ENCODE measurements at regions not wholly inside any gene's neighbourhood (a gene's known extent, or its start where the extent isn't known, plus 50 kb on each side); places are given as distances from the start of the nearest gene placed in this dataset.

DNA sequence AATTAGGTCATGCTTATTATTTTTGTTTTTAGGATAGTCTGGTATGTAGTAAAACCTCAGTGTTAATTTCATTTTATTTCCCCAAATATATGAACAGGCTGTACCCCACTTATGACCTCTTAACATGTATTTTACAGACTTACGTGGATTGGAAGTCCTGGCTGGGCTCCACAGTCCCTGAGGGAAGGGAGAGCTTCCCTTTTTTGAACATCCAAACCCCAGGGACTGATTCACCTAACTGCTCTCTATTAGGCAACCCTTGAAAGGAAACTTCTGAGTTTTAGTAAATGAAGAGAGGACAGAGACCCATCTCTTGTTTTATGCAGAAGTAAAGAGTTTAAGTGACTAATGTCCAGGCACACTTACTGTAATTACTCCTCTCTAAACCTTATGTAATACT, 233.1 kb upstream of the SPRY1 start:
- no peak for TF ChIP-seq EP300 (IDR thresholded peaks at IDR 0.05; ENCODE audit: borderline replicate concordance)
- no peak for TF ChIP-seq RAD21 (IDR thresholded peaks at IDR 0.05; ENCODE audit: low read depth)
- TF ChIP-seq EGR1 (IDR thresholded peaks at IDR 0.05), result no peak
- no peak for TF ChIP-seq FOXM1 (IDR thresholded peaks at IDR 0.05; ENCODE audit: borderline replicate concordance, low read depth)

DNA sequence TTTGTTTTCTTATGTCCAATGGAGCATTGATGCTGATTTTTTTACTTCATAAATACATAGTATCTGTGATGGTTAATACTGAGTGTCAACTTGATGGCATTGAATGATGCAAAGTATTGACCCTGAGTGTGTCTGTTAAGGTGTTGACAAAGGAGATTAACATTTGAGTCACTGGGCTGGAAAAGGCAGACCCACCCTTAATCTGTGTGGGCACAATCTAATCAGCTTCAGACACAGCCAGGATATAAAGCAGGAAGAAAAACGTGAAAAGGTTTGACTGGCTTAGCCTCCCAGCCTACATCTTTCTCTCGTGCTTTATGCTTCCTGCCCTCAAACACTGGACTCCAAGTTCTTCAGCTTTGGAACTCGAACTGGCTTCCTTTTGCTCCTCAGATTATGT, 230.6 kb upstream of the SPRY1 start:
- TF ChIP-seq ZBTB7A (IDR thresholded peaks at IDR 0.05; ENCODE audit: low read depth) (no peak), FOXM1 (IDR thresholded peaks at IDR 0.05; ENCODE audit: borderline replicate concordance, low read depth) (no peak), CEBPB (IDR thresholded peaks at IDR 0.05) (no peak), EP300 (IDR thresholded peaks at IDR 0.05; ENCODE audit: borderline replicate concordance) (no peak)
- TF ChIP-seq, protein P1, sequence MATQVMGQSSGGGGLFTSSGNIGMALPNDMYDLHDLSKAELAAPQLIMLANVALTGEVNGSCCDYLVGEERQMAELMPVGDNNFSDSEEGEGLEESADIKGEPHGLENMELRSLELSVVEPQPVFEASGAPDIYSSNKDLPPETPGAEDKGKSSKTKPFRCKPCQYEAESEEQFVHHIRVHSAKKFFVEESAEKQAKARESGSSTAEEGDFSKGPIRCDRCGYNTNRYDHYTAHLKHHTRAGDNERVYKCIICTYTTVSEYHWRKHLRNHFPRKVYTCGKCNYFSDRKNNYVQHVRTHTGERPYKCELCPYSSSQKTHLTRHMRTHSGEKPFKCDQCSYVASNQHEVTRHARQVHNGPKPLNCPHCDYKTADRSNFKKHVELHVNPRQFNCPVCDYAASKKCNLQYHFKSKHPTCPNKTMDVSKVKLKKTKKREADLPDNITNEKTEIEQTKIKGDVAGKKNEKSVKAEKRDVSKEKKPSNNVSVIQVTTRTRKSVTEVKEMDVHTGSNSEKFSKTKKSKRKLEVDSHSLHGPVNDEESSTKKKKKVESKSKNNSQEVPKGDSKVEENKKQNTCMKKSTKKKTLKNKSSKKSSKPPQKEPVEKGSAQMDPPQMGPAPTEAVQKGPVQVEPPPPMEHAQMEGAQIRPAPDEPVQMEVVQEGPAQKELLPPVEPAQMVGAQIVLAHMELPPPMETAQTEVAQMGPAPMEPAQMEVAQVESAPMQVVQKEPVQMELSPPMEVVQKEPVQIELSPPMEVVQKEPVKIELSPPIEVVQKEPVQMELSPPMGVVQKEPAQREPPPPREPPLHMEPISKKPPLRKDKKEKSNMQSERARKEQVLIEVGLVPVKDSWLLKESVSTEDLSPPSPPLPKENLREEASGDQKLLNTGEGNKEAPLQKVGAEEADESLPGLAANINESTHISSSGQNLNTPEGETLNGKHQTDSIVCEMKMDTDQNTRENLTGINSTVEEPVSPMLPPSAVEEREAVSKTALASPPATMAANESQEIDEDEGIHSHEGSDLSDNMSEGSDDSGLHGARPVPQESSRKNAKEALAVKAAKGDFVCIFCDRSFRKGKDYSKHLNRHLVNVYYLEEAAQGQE (IDR thresholded peaks at IDR 0.05; ENCODE audit: low read depth), result no peak
- TF ChIP-seq, protein P2, sequence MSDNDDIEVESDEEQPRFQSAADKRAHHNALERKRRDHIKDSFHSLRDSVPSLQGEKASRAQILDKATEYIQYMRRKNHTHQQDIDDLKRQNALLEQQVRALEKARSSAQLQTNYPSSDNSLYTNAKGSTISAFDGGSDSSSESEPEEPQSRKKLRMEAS (IDR thresholded peaks at IDR 0.05), result no peak

DNA sequence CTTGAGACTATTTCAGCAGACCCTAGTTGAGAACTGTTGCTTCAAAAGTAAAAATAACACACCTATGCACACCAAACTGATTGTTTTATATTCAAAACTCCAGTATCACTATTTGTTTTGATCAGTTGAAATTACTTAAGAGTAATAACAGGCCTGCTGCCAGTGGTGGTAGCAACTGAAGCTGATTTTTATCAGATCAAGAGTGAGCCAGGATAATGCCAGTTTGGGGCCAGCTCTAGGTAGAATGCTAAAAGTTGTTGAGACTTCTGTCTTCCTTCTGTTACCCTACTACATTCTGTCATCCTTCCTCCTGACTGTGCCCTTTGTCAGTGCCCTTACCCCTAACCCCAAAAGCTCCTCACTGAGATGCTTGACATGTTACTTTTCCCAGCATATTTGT, 228.7 kb upstream of the SPRY1 start:
- TF ChIP-seq, protein P3, sequence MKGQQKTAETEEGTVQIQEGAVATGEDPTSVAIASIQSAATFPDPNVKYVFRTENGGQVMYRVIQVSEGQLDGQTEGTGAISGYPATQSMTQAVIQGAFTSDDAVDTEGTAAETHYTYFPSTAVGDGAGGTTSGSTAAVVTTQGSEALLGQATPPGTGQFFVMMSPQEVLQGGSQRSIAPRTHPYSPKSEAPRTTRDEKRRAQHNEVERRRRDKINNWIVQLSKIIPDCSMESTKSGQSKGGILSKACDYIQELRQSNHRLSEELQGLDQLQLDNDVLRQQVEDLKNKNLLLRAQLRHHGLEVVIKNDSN (IDR thresholded peaks at IDR 0.05), result no peak
- TF ChIP-seq, protein P1 (IDR thresholded peaks at IDR 0.05; ENCODE audit: low read depth), result no peak
- TF ChIP-seq TCF12 (IDR thresholded peaks at IDR 0.05; ENCODE audit: low read depth) (no peak), TEAD4 (IDR thresholded peaks at IDR 0.05) (no peak), CEBPB (IDR thresholded peaks at IDR 0.05) (no peak), EP300 (IDR thresholded peaks at IDR 0.05; ENCODE audit: borderline replicate concordance) (no peak), ZBTB7A (IDR thresholded peaks at IDR 0.05; ENCODE audit: low read depth) (no peak), CREB1 (IDR thresholded peaks at IDR 0.05; ENCODE audit: low read depth) (no peak), TAF1 (IDR thresholded peaks at IDR 0.05; ENCODE audit: low read depth) (no peak), NFIC (IDR thresholded peaks at IDR 0.05) (no peak), RAD21 (IDR thresholded peaks at IDR 0.05; ENCODE audit: low read depth) (no peak), YY1 (IDR thresholded peaks at IDR 0.05; ENCODE audit: low read depth) (no peak), EGR1 (IDR thresholded peaks at IDR 0.05) (no peak), FOXM1 (IDR thresholded peaks at IDR 0.05; ENCODE audit: borderline replicate concordance, low read depth) (no peak)
- TF ChIP-seq, protein P2 (IDR thresholded peaks at IDR 0.05), result no peak

DNA sequence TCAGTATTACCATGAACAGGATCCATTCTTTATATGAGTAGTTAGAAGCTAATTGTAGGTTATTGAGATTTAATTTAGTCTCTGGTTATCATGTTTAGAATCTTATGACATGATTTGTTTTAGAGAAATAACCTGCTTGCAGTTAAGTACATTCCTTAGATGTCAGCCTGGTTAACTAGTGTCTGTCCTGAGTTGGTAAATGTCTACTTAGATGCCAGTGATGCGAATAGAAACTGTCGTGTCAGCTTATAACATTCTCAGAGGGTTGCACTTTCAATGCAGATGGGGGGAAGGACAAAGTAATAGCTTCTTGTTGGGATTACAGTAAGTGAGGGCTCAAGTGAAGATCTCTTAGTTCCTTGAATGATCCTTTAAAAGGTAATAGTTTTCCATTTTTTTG, 227.8 kb upstream of the SPRY1 start:
- TF ChIP-seq CREB1 (IDR thresholded peaks at IDR 0.05; ENCODE audit: low read depth) (no peak), CEBPB (IDR thresholded peaks at IDR 0.05) (no peak), YY1 (IDR thresholded peaks at IDR 0.05; ENCODE audit: low read depth) (no peak), TEAD4 (IDR thresholded peaks at IDR 0.05) (no peak), EP300 (IDR thresholded peaks at IDR 0.05; ENCODE audit: borderline replicate concordance) (no peak), RAD21 (IDR thresholded peaks at IDR 0.05; ENCODE audit: low read depth) (no peak), TAF1 (IDR thresholded peaks at IDR 0.05; ENCODE audit: low read depth) (no peak), EGR1 (IDR thresholded peaks at IDR 0.05) (no peak), FOXM1 (IDR thresholded peaks at IDR 0.05; ENCODE audit: borderline replicate concordance, low read depth) (no peak)
- TF ChIP-seq, protein P1 (IDR thresholded peaks at IDR 0.05; ENCODE audit: low read depth), result no peak

DNA sequence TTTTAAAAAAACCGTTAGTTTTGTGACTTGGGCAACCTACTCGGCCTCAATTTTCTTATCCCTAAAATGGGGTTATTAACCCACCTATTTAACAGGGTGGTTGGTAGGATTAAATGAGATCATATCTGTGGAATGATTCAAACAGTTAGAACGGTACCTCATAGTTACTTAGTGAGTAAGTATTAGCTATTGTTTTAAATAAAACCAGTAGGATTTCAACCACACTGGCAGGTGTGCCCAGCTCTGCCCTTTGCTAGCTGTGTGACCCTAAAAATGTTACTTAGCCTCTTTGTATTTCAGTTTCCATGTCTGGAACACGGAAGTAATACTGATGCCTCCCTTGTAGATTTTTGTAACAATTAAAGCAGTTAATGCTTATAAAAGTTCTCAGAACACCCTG, 225.8 kb upstream of the SPRY1 start:
- TF ChIP-seq ZBTB7A (IDR thresholded peaks at IDR 0.05; ENCODE audit: low read depth) (no peak), TEAD4 (IDR thresholded peaks at IDR 0.05) (no peak), CREB1 (IDR thresholded peaks at IDR 0.05; ENCODE audit: low read depth) (no peak), FOXM1 (IDR thresholded peaks at IDR 0.05; ENCODE audit: borderline replicate concordance, low read depth) (no peak), EP300 (IDR thresholded peaks at IDR 0.05; ENCODE audit: borderline replicate concordance) (no peak), EGR1 (IDR thresholded peaks at IDR 0.05) (no peak), TCF12 (IDR thresholded peaks at IDR 0.05; ENCODE audit: low read depth) (no peak), NFIC (IDR thresholded peaks at IDR 0.05) (no peak), CEBPB (IDR thresholded peaks at IDR 0.05) (no peak), YY1 (IDR thresholded peaks at IDR 0.05; ENCODE audit: low read depth) (no peak), RAD21 (IDR thresholded peaks at IDR 0.05; ENCODE audit: low read depth) (no peak), TAF1 (IDR thresholded peaks at IDR 0.05; ENCODE audit: low read depth) (no peak)
- TF ChIP-seq, protein P2 (IDR thresholded peaks at IDR 0.05), result no peak
- TF ChIP-seq, protein P3 (IDR thresholded peaks at IDR 0.05), result no peak
- TF ChIP-seq, protein P1 (IDR thresholded peaks at IDR 0.05; ENCODE audit: low read depth), result no peak
